ENCODE measurements at regions not wholly inside any gene's neighbourhood (a gene's known extent, or its start where the extent isn't known, plus 50 kb on each side); places are given as distances from the start of the nearest gene placed in this dataset.

GRCh38 chr9:29769019-29769418 is 2195.7 kb upstream of the C9orf72 start:
- DNase-seq: no peak
- Mint-ChIP-seq H3K27me3 (no peaks in the 10 kb centered on the region), H3K27ac (no peak overlapping the region), H3K4me1 (no peaks in the 10 kb centered on the region), H3K4me3 (no peak overlapping the region), H3K36me3 (no peaks in the 10 kb centered on the region), H3K9me3 (peaks cover 4 to 21% (median 11%) of the 10 kb centered on the region in 7 donors)
- no peak for ATAC-seq (ENCODE audit: low read depth in 2 of 2)

- Mint-ChIP-seq H3K4me1 (no peaks in the 10 kb centered on the region), H3K36me3 (no peaks in the 10 kb centered on the region), H3K27me3 (no peaks in the 10 kb centered on the region), H3K4me3 (no peak overlapping the region), H3K27ac (no peak overlapping the region), H3K9me3 (peaks cover 0 to 10% (median 4%) of the 10 kb centered on the region in 7 donors)
- DNase-seq (no peak), ATAC-seq (ENCODE audit: low read depth in 2 of 2) (no peak)
These were observed 2200.4 kb upstream of the C9orf72 start for GRCh38 chr9:29773676-29774075.

GRCh38 chr9:29775491-29775890 is 2202.2 kb upstream of the C9orf72 start:
- Mint-ChIP-seq H3K36me3 (no peaks in the 10 kb centered on the region), H3K27ac (no peak overlapping the region), H3K9me3 (peaks cover 0 to 11% (median 4%) of the 10 kb centered on the region in 7 donors), H3K4me3 (no peak overlapping the region), H3K27me3 (no peaks in the 10 kb centered on the region), H3K4me1 (no peaks in the 10 kb centered on the region)
- DNase-seq (no peak), ATAC-seq (ENCODE audit: low read depth in 2 of 2) (no peak)

GRCh38 chr9:29778281-29778849 is 2205.1 kb upstream of the C9orf72 start:
- Mint-ChIP-seq H3K4me3 (no peak overlapping the region), H3K4me1 (no peaks in the 10 kb centered on the region), H3K9me3 (peaks cover 0 to 11% (median 4%) of the 10 kb centered on the region in 7 donors), H3K27me3 (no peaks in the 10 kb centered on the region), H3K27ac (no peak overlapping the region), H3K36me3 (no peaks in the 10 kb centered on the region)
- DNase-seq: no peak
- no peak for ATAC-seq (ENCODE audit: low read depth in 2 of 2)

GRCh38 chr9:29793970-29794369 is 2220.7 kb upstream of the C9orf72 start:
- Mint-ChIP-seq H3K36me3 (no peaks in the 10 kb centered on the region), H3K4me3 (no peak overlapping the region), H3K4me1 (no peaks in the 10 kb centered on the region), H3K9me3 (peaks cover 0 to 2% (median 0%) of the 10 kb centered on the region in 7 donors), H3K27ac (no peak overlapping the region), H3K27me3 (no peaks in the 10 kb centered on the region)
- DNase-seq (no peak), ATAC-seq (ENCODE audit: low read depth in 2 of 2) (no peak)

- H3K27ac Mint-ChIP-seq: no peak overlapping the region
- DNase-seq (no peak), ATAC-seq (ENCODE audit: low read depth in 2 of 2) (no peak)
- no peaks in the 10 kb centered on the region for H3K36me3 Mint-ChIP-seq
- no peaks in the 10 kb centered on the region for H3K27me3 Mint-ChIP-seq
- H3K4me3 Mint-ChIP-seq: no peak overlapping the region
- H3K4me1 Mint-ChIP-seq: no peaks in the 10 kb centered on the region
- peaks cover 0 to 2% (median 0%) of the 10 kb centered on the region in 7 donors for H3K9me3 Mint-ChIP-seq
These were observed 2223.1 kb upstream of the C9orf72 start for GRCh38 chr9:29796291-29796952.

GRCh38 chr9:29798599-29798998 is 2225.3 kb upstream of the C9orf72 start:
- H3K27me3 Mint-ChIP-seq: no peaks in the 10 kb centered on the region
- H3K4me1 Mint-ChIP-seq: no peaks in the 10 kb centered on the region
- H3K27ac Mint-ChIP-seq: no peak overlapping the region
- ATAC-seq (ENCODE audit: low read depth in 2 of 2) (no peak), DNase-seq (no peak)
- H3K9me3 Mint-ChIP-seq: peaks cover 0 to 4% (median 0%) of the 10 kb centered on the region in 7 donors
- H3K4me3 Mint-ChIP-seq: no peak overlapping the region
- H3K36me3 Mint-ChIP-seq: no peaks in the 10 kb centered on the region

GRCh38 chr9:29799227-29799626 is 2225.9 kb upstream of the C9orf72 start:
- Mint-ChIP-seq H3K27ac (no peak overlapping the region), H3K4me3 (no peak overlapping the region), H3K4me1 (no peaks in the 10 kb centered on the region), H3K27me3 (no peaks in the 10 kb centered on the region), H3K9me3 (peaks cover 0 to 1% (median 0%) of the 10 kb centered on the region in 7 donors), H3K36me3 (no peaks in the 10 kb centered on the region)
- DNase-seq: no peak
- no peak for ATAC-seq (ENCODE audit: low read depth in 2 of 2)

- H3K9me3 Mint-ChIP-seq: peaks cover 0 to 1% (median 0%) of the 10 kb centered on the region in 7 donors
- DNase-seq (no peak), ATAC-seq (ENCODE audit: low read depth in 2 of 2) (no peak)
- no peak overlapping the region for H3K27ac Mint-ChIP-seq
- no peaks in the 10 kb centered on the region for H3K27me3 Mint-ChIP-seq
- H3K4me1 Mint-ChIP-seq: no peaks in the 10 kb centered on the region
- no peak overlapping the region for H3K4me3 Mint-ChIP-seq
- no peaks in the 10 kb centered on the region for H3K36me3 Mint-ChIP-seq
These were observed 2227.5 kb upstream of the C9orf72 start for GRCh38 chr9:29800821-29801220.

GRCh38 chr9:29802454-29802853 is 2229.2 kb upstream of the C9orf72 start:
- Mint-ChIP-seq H3K4me3 (no peak overlapping the region), H3K4me1 (no peaks in the 10 kb centered on the region), H3K27me3 (no peaks in the 10 kb centered on the region), H3K27ac (no peak overlapping the region), H3K36me3 (no peaks in the 10 kb centered on the region), H3K9me3 (peaks cover 0 to 1% (median 0%) of the 10 kb centered on the region in 7 donors)
- no peak for ATAC-seq (ENCODE audit: low read depth in 2 of 2)
- no peak for DNase-seq

- H3K27ac Mint-ChIP-seq: no peak overlapping the region
- H3K36me3 Mint-ChIP-seq: no peaks in the 10 kb centered on the region
- H3K4me3 Mint-ChIP-seq: no peak overlapping the region
- ATAC-seq (ENCODE audit: low read depth in 2 of 2) (no peak), DNase-seq (no peak)
- no peaks in the 10 kb centered on the region for H3K4me1 Mint-ChIP-seq
- no peaks in the 10 kb centered on the region for H3K27me3 Mint-ChIP-seq
- peaks cover 0 to 26% (median 7%) of the 10 kb centered on the region in 7 donors for H3K9me3 Mint-ChIP-seq
These were observed 2233.8 kb upstream of the C9orf72 start for GRCh38 chr9:29806937-29807618.

GRCh38 chr9:29816954-29817703 is 2243.8 kb upstream of the C9orf72 start:
- Mint-ChIP-seq H3K27ac (no peak overlapping the region), H3K4me3 (no peak overlapping the region), H3K9me3 (peaks cover 5 to 35% (median 13%) of the 10 kb centered on the region in 7 donors), H3K27me3 (no peaks in the 10 kb centered on the region), H3K4me1 (no peaks in the 10 kb centered on the region), H3K36me3 (no peaks in the 10 kb centered on the region)
- DNase-seq: no peak
- ATAC-seq (ENCODE audit: low read depth in 2 of 2): no peak

GRCh38 chr9:29822458-29822857 is 2249.2 kb upstream of the C9orf72 start:
- no peak overlapping the region for H3K4me3 Mint-ChIP-seq
- H3K36me3 Mint-ChIP-seq: no peaks in the 10 kb centered on the region
- no peaks in the 10 kb centered on the region for H3K4me1 Mint-ChIP-seq
- ATAC-seq (ENCODE audit: low read depth in 2 of 2) (no peak), DNase-seq (no peak)
- no peak overlapping the region for H3K27ac Mint-ChIP-seq
- peaks cover 5 to 43% (median 12%) of the 10 kb centered on the region in 7 donors for H3K9me3 Mint-ChIP-seq
- no peaks in the 10 kb centered on the region for H3K27me3 Mint-ChIP-seq

Measured in naive B cell (primary cell).